Endothelial cell of umbilical vein (primary cell): ENCODE measurements at regions not wholly inside any gene's neighbourhood (a gene's known extent, or its start where the extent isn't known, plus 50 kb on each side); places are given as distances from the start of the nearest gene placed in this dataset.

Experiments
- BruUV-seq: library from RNA; stranded (reverse); fragments of 400-500 nt; replicated peaks from 2 replicates; lab custom pipeline; 2021; lab: Mats Ljungman, UMichigan
- CTCF ChIA-PET: fragments of 300-600, 350-600 bp; sonication (Branson Sonifier 250); formaldehyde crosslinking; loops from one replicate; lab custom pipeline; 2021; ENCODE audit warnings: antibody characterized with exemption, inconsistent platforms; lab: Charles Lee
- POLR2A ChIA-PET: fragments of 300-600, 350-600 bp; sonication (Branson Sonifier 250); formaldehyde crosslinking; loops from one replicate; lab custom pipeline; 2021; ENCODE audit warnings: antibody characterized with exemption, inconsistent platforms; lab: Charles Lee
- DNase-seq: peaks from one replicate; pipeline ENCODE4 v3.0.0-alpha.2; 2011; ENCODE audit warnings: low read depth, low spot score
- FAIRE-seq: peaks from 2 replicates; lab custom pipeline; 2011; peaks lifted over from hg19 to GRCh38; lab: Jason Lieb, UNC
- H2AFZ ChIP-seq: 2 replicates; pipeline ENCODE4 v1.6.0; 2012; ENCODE audit warnings: low read depth, low read length, control low read depth, inconsistent platforms
- H3K27ac ChIP-seq: 2 replicates; pipeline ENCODE4 v1.5.1; 2011; ENCODE audit warnings: low read depth, mild to moderate bottlenecking, control low read depth, low read length, moderate library complexity; ENCODE audit not compliant: insufficient read depth
- H3K27me3 ChIP-seq, 2 experiments: 2 replicates each; pipeline versions ENCODE4 v1.6.0 to v1.6.1; 2011; ENCODE audit warnings: low read length in 2 of 2, mixed read lengths in 1 of 2; ENCODE audit not compliant: control insufficient read depth in 2 of 2, insufficient read depth in 2 of 2
- H3K36me3 ChIP-seq, 2 experiments: 2 replicates in 1 of 2; 3 replicates in 1 of 2; pipeline ENCODE4 v1.5.1; 2011; ENCODE audit warnings: low read length in 2 of 2, mild to moderate bottlenecking in 1 of 2, moderate library complexity in 1 of 2; ENCODE audit not compliant: control insufficient read depth in 2 of 2, insufficient read depth in 2 of 2; ENCODE audit errors: extremely low read depth in 1 of 2
- H3K4me1 ChIP-seq: 3 replicates; pipeline ENCODE4 v1.5.1; 2011; ENCODE audit warnings: mild to moderate bottlenecking, low read length; ENCODE audit not compliant: control insufficient read depth, insufficient read depth; ENCODE audit errors: extremely low read depth
- H3K4me2 ChIP-seq: 2 replicates; pipeline ENCODE4 v1.6.1; 2011; ENCODE audit warnings: low read length, control low read depth, mixed read lengths; ENCODE audit not compliant: insufficient read depth
- H3K4me3 ChIP-seq, 3 experiments: fragments of 200-600 bp in 1 of 3; sonication (generic), shearing (Covaris generic) in 1 of 3; replicated peaks in 1 of 3; 2 replicates each; pipeline ENCODE4 v1.5.1; 2011 to 2016; ENCODE audit warnings: control low read depth in 3 of 3, low read length in 3 of 3, mild to moderate bottlenecking in 2 of 3, inconsistent platforms in 1 of 3, low read depth in 1 of 3, moderate library complexity in 1 of 3; ENCODE audit not compliant: insufficient read depth in 1 of 3
- H3K79me2 ChIP-seq: 2 replicates; pipeline ENCODE4 v1.6.0; 2012; ENCODE audit warnings: low read length, inconsistent platforms; ENCODE audit not compliant: control insufficient read depth, insufficient read depth
- H3K9ac ChIP-seq: replicated peaks from 2 replicates; pipeline ENCODE3; 2011; ENCODE audit warnings: low read length, control low read depth; ENCODE audit not compliant: insufficient read depth; ENCODE audit errors: extremely low read depth
- H3K9me1 ChIP-seq: replicated peaks from 3 replicates; pipeline ENCODE4 v1.6.0; 2011; ENCODE audit warnings: mild to moderate bottlenecking, low read length; ENCODE audit not compliant: control insufficient read depth, insufficient read depth; ENCODE audit errors: extremely low read depth
- H3K9me3 ChIP-seq: replicated peaks from 2 replicates; pipeline ENCODE4 v1.5.1; 2012; ENCODE audit warnings: low read length, inconsistent platforms; ENCODE audit not compliant: control insufficient read depth, insufficient read depth
- H4K20me1 ChIP-seq: replicated peaks from 2 replicates; pipeline ENCODE3; 2011; ENCODE audit warnings: mild to moderate bottlenecking, low read length; ENCODE audit not compliant: control insufficient read depth, insufficient read depth; ENCODE audit errors: extremely low read depth
- EZH2 ChIP-seq: IDR thresholded peaks from 2 replicates; pipeline ENCODE4 v1.6.1; 2012; ENCODE audit warnings: borderline replicate concordance, low read depth, mild to moderate bottlenecking, moderate library complexity, low read length, inconsistent platforms; ENCODE audit not compliant: severe bottlenecking
- FOS ChIP-seq: IDR thresholded peaks from 2 replicates; pipeline ENCODE4 v1.6.1; 2011; ENCODE audit warnings: mild to moderate bottlenecking, low read length, moderate library complexity, borderline replicate concordance; ENCODE audit not compliant: insufficient read depth
- GATA2 ChIP-seq: IDR thresholded peaks from 2 replicates; pipeline ENCODE4 v1.7.0; 2011; ENCODE audit warnings: low read depth, mild to moderate bottlenecking, moderate library complexity, mixed read lengths, low read length; ENCODE audit not compliant: insufficient read length, insufficient read depth
- JUN ChIP-seq: IDR thresholded peaks from 2 replicates; pipeline ENCODE4 v1.6.1; 2011; ENCODE audit warnings: borderline replicate concordance, low read depth; ENCODE audit not compliant: insufficient read length, insufficient read depth
- MYC ChIP-seq: IDR thresholded peaks from one replicate; pipeline ENCODE4 v1.6.1; 2011; ENCODE audit warnings: mild to moderate bottlenecking, low read depth, low read length
- POLR2A ChIP-seq: IDR thresholded peaks from 2 replicates; pipeline ENCODE4 v1.6.1; 2012; ENCODE audit warnings: low read depth, mild to moderate bottlenecking, control low read depth, low read length
- POLR2AphosphoS5 ChIP-seq: IDR thresholded peaks from 2 replicates; pipeline ENCODE4 v1.6.1; 2012; ENCODE audit warnings: low read depth, mild to moderate bottlenecking, control low read depth, low read length, moderate library complexity; ENCODE audit not compliant: insufficient read depth
- dilution Hi-C: fragments of 300-500 bp; cut with MboI; formaldehyde crosslinking; loops from one replicate; pipeline ENCODE4 v1.15.0; 2019; ENCODE audit warnings: low sequenced_read_pairs; ENCODE audit not compliant: extremely low pct_ligation_motif_present
- intact Hi-C: fragments of 100-400 bp; cut with micrococcal nuclease; formaldehyde crosslinking; loops from one replicate; pipeline ENCODE4 v1.10.0; 2022
- TF ChIP-seq, protein P1 (sequence below): IDR thresholded peaks from 2 replicates; pipeline ENCODE4 v1.6.1; 2011; ENCODE audit not compliant: insufficient read depth, insufficient read length
- TF ChIP-seq, protein P2 (sequence below), 2 donors: IDR thresholded peaks; 1 replicate in 1 of 2; 2 replicates in 1 of 2; pipeline ENCODE4 v1.5.1; 2011; ENCODE audit warnings: low read length in 2 of 2, mild to moderate bottlenecking in 2 of 2, moderate library complexity in 2 of 2, control low read depth in 1 of 2, inconsistent platforms in 1 of 2, low read depth in 1 of 2; ENCODE audit not compliant: insufficient read depth in 1 of 2; ENCODE audit errors: extremely low read depth in 1 of 2

GRCh38 chr12:124482901-124483799, 84.3 kb downstream of the NCOR2 start:
- H4K20me1 ChIP-seq = no peaks in the 10 kb centered on the region
- H3K27me3 ChIP-seq = no peaks in the 10 kb centered on the region
- POLR2A ChIA-PET = no interaction called here

More at GRCh38 chr12:124482901-124483799, 84.3 kb downstream of the NCOR2 start:
- dilution Hi-C loops (no loop called here), intact Hi-C loops (no loop called here)
- CTCF ChIA-PET = interaction anchor here (1.2 to 1.4 kb wide), 2 partner anchors 10 to 289 kb away, joined by 3 read pairs; no protein-coding TSS in a partner anchor
- Histone ChIP-seq H2AFZ (no peak overlapping the region), H3K9me1 (no peaks in the 10 kb centered on the region), H3K27ac (no peak overlapping the region), H3K9me3 (no peaks in the 10 kb centered on the region), H3K4me3 (no peak overlapping the region), H3K36me3 (peaks cover 3 to 4% of the 10 kb centered on the region in 2 experiments), H3K9ac (no peak overlapping the region), H3K79me2 (peaks cover 3% of the 10 kb centered on the region), H3K4me1 (no peaks in the 10 kb centered on the region), H3K4me2 (no peak overlapping the region)
- DNase-seq = no peak
- FAIRE-seq = no peak
- TF ChIP-seq MYC (no peak), GATA2 (no peak), POLR2A (no peak), POLR2AphosphoS5 (no peak), JUN (no peak), FOS (no peak), EZH2 (no peak)
- TF ChIP-seq, protein P1, sequence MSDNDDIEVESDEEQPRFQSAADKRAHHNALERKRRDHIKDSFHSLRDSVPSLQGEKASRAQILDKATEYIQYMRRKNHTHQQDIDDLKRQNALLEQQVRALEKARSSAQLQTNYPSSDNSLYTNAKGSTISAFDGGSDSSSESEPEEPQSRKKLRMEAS = no peak
- TF ChIP-seq, protein P2, sequence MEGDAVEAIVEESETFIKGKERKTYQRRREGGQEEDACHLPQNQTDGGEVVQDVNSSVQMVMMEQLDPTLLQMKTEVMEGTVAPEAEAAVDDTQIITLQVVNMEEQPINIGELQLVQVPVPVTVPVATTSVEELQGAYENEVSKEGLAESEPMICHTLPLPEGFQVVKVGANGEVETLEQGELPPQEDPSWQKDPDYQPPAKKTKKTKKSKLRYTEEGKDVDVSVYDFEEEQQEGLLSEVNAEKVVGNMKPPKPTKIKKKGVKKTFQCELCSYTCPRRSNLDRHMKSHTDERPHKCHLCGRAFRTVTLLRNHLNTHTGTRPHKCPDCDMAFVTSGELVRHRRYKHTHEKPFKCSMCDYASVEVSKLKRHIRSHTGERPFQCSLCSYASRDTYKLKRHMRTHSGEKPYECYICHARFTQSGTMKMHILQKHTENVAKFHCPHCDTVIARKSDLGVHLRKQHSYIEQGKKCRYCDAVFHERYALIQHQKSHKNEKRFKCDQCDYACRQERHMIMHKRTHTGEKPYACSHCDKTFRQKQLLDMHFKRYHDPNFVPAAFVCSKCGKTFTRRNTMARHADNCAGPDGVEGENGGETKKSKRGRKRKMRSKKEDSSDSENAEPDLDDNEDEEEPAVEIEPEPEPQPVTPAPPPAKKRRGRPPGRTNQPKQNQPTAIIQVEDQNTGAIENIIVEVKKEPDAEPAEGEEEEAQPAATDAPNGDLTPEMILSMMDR (IDR thresholded peaks at IDR 0.05; ENCODE audit: extremely low read depth in 1 of 2, insufficient read depth in 1 of 2, low read depth in 1 of 2, low read length in 2 of 2) = no peak
- no TSS peak for BruUV-seq
